HCT116 (cell line): ENCODE measurements at regions not wholly inside any gene's neighbourhood (a gene's known extent, or its start where the extent isn't known, plus 50 kb on each side); places are given as distances from the start of the nearest gene placed in this dataset.

ENCODE experiments used
- ATAC-seq: fragments of 200-7000 bp; cut with Tn5 transposase; 2 replicates; pipeline ENCODE4 v1.9.1; 2020; ENCODE audit warnings: mild to moderate bottlenecking, moderate library complexity
- BruUV-seq: library from RNA; stranded (reverse); fragments of 400-500 nt; replicated peaks from 2 replicates; lab custom pipeline; 2021; lab: Mats Ljungman, UMichigan
- CTCF ChIA-PET: fragments of 300-600 bp; sonication (Branson Sonifier 250); formaldehyde crosslinking; loops from one replicate; lab custom pipeline; 2021; ENCODE audit warnings: antibody characterized with exemption; lab: Charles Lee
- POLR2A ChIA-PET: fragments of 300-600, 350-600 bp; sonication (Branson Sonifier 250); formaldehyde crosslinking; loops from one replicate; lab custom pipeline; 2021; ENCODE audit warnings: antibody characterized with exemption; lab: Charles Lee
- RAD21 ChIA-PET, 2 experiments: fragments of 300-600 bp; sonication (Branson Sonifier 250); formaldehyde crosslinking; loops; one replicate each; lab custom pipeline; 2023; ENCODE audit warnings: low total read pairs in 2 of 2; ENCODE audit not compliant: uncharacterized antibody in 2 of 2, unreplicated experiment in 2 of 2, low non-redundant PET in 1 of 2; lab: Charles Lee
- DNase-seq: peaks from one replicate; pipeline ENCODE4 v3.0.0-alpha.2; 2010; ENCODE audit warnings: low read depth, low spot score
- H2AFZ ChIP-seq: fragments of 200-600 bp; shearing (Covaris generic), sonication (generic); 2 replicates; pipeline ENCODE4 v1.6.1; 2017; ENCODE audit warnings: low read depth, mixed run types, mixed read lengths, antibody characterized with exemption, low read length; ENCODE audit not compliant: poor library complexity, severe bottlenecking
- H3K27ac ChIP-seq: 2 replicates; pipeline ENCODE4 v1.5.1; 2012; ENCODE audit warnings: low read depth, low read length
- H3K27me3 ChIP-seq: fragments of 200-600 bp; sonication (generic); 2 replicates; pipeline ENCODE4 v1.6.1; 2016; ENCODE audit warnings: mixed run types, low read length, mixed read lengths; ENCODE audit not compliant: insufficient read depth
- H3K36me3 ChIP-seq, 2 experiments: fragments of 200-500 bp in 1 of 2; fragments of 200-600 bp in 1 of 2; sonication (Bioruptor generic) in 1 of 2; sonication (generic) in 1 of 2; 2 replicates each; pipeline versions ENCODE4 v1.5.1 to v1.6.1; 2014 to 2016; ENCODE audit warnings: low read length in 2 of 2, inconsistent platforms in 1 of 2, mixed read lengths in 1 of 2, mixed run types in 1 of 2; ENCODE audit not compliant: insufficient read depth in 2 of 2, control insufficient read depth in 1 of 2
- H3K4me1 ChIP-seq, 2 experiments: fragments of 200-600 bp in 1 of 2; sonication (generic) in 1 of 2; 2 replicates each; pipeline versions ENCODE4 v1.5.1 to v1.6.1; 2012 to 2017; ENCODE audit warnings: low read length in 2 of 2, inconsistent platforms in 1 of 2, mild to moderate bottlenecking in 1 of 2, mixed read lengths in 1 of 2, mixed run types in 1 of 2, moderate library complexity in 1 of 2; ENCODE audit not compliant: insufficient read depth in 2 of 2, control insufficient read depth in 1 of 2
- H3K4me2 ChIP-seq: fragments of 200-600 bp; sonication (generic); 2 replicates; pipeline ENCODE4 v1.6.1; 2017; ENCODE audit warnings: mixed run types, low read length, mixed read lengths
- H3K4me3 ChIP-seq, 2 experiments: fragments of 200-600 bp in 1 of 2; sonication (generic) in 1 of 2; replicated peaks in 1 of 2; 2 replicates each; pipeline ENCODE4 v1.5.1; 2011 to 2016; ENCODE audit warnings: low read length in 2 of 2, control low read depth in 1 of 2, low read depth in 1 of 2, mild to moderate bottlenecking in 1 of 2, mixed read lengths in 1 of 2, mixed run types in 1 of 2
- H3K79me2 ChIP-seq: fragments of 200-600 bp; sonication (generic); 2 replicates; pipeline ENCODE4 v1.6.1; 2017; ENCODE audit warnings: mild to moderate bottlenecking, mixed run types, low read length, moderate library complexity, mixed read lengths; ENCODE audit not compliant: insufficient read depth
- H3K9ac ChIP-seq: fragments of 200-600 bp; sonication (generic); 2 replicates; pipeline ENCODE4 v1.6.1; 2016; ENCODE audit warnings: low read length, mixed read lengths
- H3K9me2 ChIP-seq: fragments of 200-600 bp; sonication (generic), shearing (Covaris generic); 2 replicates; pipeline ENCODE4 v1.6.1; 2017; ENCODE audit warnings: mixed run types, mild to moderate bottlenecking, moderate library complexity; ENCODE audit not compliant: insufficient read depth
- H3K9me3 ChIP-seq, 2 experiments: fragments of 200-500 bp in 1 of 2; fragments of 200-600 bp in 1 of 2; sonication (Bioruptor generic) in 1 of 2; sonication (generic) in 1 of 2; 2 replicates each; pipeline ENCODE4 v1.6.1; 2014 to 2017; ENCODE audit warnings: low read length in 2 of 2, mixed read lengths in 2 of 2, inconsistent platforms in 1 of 2, low read depth in 1 of 2, mild to moderate bottlenecking in 1 of 2, mixed run types in 1 of 2, moderate library complexity in 1 of 2; ENCODE audit not compliant: control insufficient read depth in 1 of 2, insufficient read depth in 1 of 2
- H4K20me1 ChIP-seq: fragments of 200-600 bp; sonication (generic), shearing (Covaris generic); 2 replicates; pipeline ENCODE4 v1.6.1; 2017; ENCODE audit warnings: mixed run types, mild to moderate bottlenecking, moderate library complexity; ENCODE audit not compliant: insufficient read depth
- ATF3 ChIP-seq: IDR thresholded peaks from 2 replicates; pipeline ENCODE4 v1.6.1; 2012
- CBX3 ChIP-seq: IDR thresholded peaks from 2 replicates; pipeline ENCODE4 v1.6.1; 2012; ENCODE audit warnings: low read depth
- CEBPB ChIP-seq: IDR thresholded peaks from 2 replicates; pipeline ENCODE4 v1.6.1; 2012; ENCODE audit warnings: low read depth
- CTCF ChIP-seq, 3 experiments: fragments of 200-600 bp in 1 of 3; sonication (generic) in 1 of 3; IDR thresholded peaks in 2 of 3; conservative IDR thresholded peaks in 1 of 3; 2 replicates each; pipeline ENCODE4 v1.5.1; 2012 to 2017; ENCODE audit warnings: low read depth in 2 of 3, low read length in 2 of 3, antibody characterized with exemption in 1 of 3, borderline replicate concordance in 1 of 3, control low read depth in 1 of 3, mild to moderate bottlenecking in 1 of 3, mixed read lengths in 1 of 3, mixed run types in 1 of 3, moderate library complexity in 1 of 3; ENCODE audit not compliant: insufficient read depth in 1 of 3
- EGR1 ChIP-seq: IDR thresholded peaks from 2 replicates; pipeline ENCODE4 v1.6.1; 2012; ENCODE audit warnings: low read depth
- ELF1 ChIP-seq: IDR thresholded peaks from 2 replicates; pipeline ENCODE4 v1.6.1; 2012; ENCODE audit warnings: low read depth, borderline replicate concordance
- EZH2phosphoT487 ChIP-seq: fragments of 200-600 bp; IDR thresholded peaks from 2 replicates; pipeline ENCODE4 v1.6.1; 2018; ENCODE audit warnings: antibody characterized with exemption, borderline replicate concordance
- FOSL1 ChIP-seq: IDR thresholded peaks from 2 replicates; pipeline ENCODE4 v1.6.1; 2012; ENCODE audit warnings: low read depth
- MAX ChIP-seq: IDR thresholded peaks from 2 replicates; pipeline ENCODE4 v1.6.1; 2012
- POLR2A ChIP-seq: IDR thresholded peaks from 2 replicates; pipeline ENCODE4 v1.7.0; 2011; ENCODE audit warnings: borderline replicate concordance; ENCODE audit not compliant: insufficient read depth, insufficient read length; ENCODE audit errors: extremely low read depth
- POLR2AphosphoS5 ChIP-seq: IDR thresholded peaks from 2 replicates; pipeline ENCODE4 v1.6.1; 2011; ENCODE audit warnings: mild to moderate bottlenecking, low read depth, low read length, moderate library complexity
- TCF7L2 ChIP-seq: IDR thresholded peaks from 2 replicates; pipeline ENCODE4 v1.7.0; 2011; ENCODE audit warnings: borderline replicate concordance, inconsistent platforms; ENCODE audit not compliant: insufficient read depth, insufficient read length; ENCODE audit errors: extremely low read depth
- ZBTB33 ChIP-seq: IDR thresholded peaks from 2 replicates; pipeline ENCODE4 v1.6.1; 2011; ENCODE audit warnings: mild to moderate bottlenecking, low read length, moderate library complexity; ENCODE audit not compliant: insufficient replicate concordance; ENCODE audit errors: extremely low read depth
- intact Hi-C: fragments of 100-400 bp; cut with micrococcal nuclease; formaldehyde crosslinking; loops from 2 replicates; pipeline ENCODE4 v1.10.0; 2022

GRCh38 chr12:96112733-96113132 is 77.3 kb upstream of the LTA4H start:
- no peak for ATAC-seq

More at GRCh38 chr12:96112733-96113132, 77.3 kb upstream of the LTA4H start:
- Histone ChIP-seq H3K4me2 (no peak overlapping the region), H3K4me1 (peaks cover 0 to 5% of the 10 kb centered on the region in 2 experiments; a peak in 1 of 4 replicates), H3K27ac (no peak overlapping the region), H3K79me2 (no peaks in the 10 kb centered on the region), H3K36me3 (no peaks in the 10 kb centered on the region), H3K9ac (no peak overlapping the region), H2AFZ (no peak overlapping the region), H3K4me3 (no peak overlapping the region), H3K27me3 (no peaks in the 10 kb centered on the region), H3K9me3 (no peaks in the 10 kb centered on the region), H3K9me2 (no peaks in the 10 kb centered on the region), H4K20me1 (no peaks in the 10 kb centered on the region)
- RAD21 ChIA-PET, result no interaction called here
- POLR2A ChIA-PET, result no interaction called here
- no peak for DNase-seq
- BruUV-seq, result no TSS peak
- intact Hi-C loops, result no loop called here
- no peak for TF ChIP-seq CBX3
- TF ChIP-seq CTCF (IDR thresholded peaks at IDR 0.05 in 2 of 3, conservative IDR thresholded peaks at IDR 0.05 in 1 of 3; ENCODE audit: borderline replicate concordance in 1 of 3, insufficient read depth in 1 of 3, low read depth in 2 of 3, low read length in 2 of 3), result no peak
- no peak for TF ChIP-seq EGR1
- TF ChIP-seq ATF3, result no peak
- no peak for TF ChIP-seq CEBPB
- TF ChIP-seq ZBTB33, result no peak
- TF ChIP-seq POLR2A, result no peak
- no peak for TF ChIP-seq MAX
- TF ChIP-seq POLR2AphosphoS5, result no peak
- TF ChIP-seq ELF1, result no peak
- TF ChIP-seq FOSL1, result no peak
- no peak for TF ChIP-seq EZH2phosphoT487
- TF ChIP-seq TCF7L2, result no peak
- CTCF ChIA-PET, result no interaction called here
